Cardiac muscle cell (in vitro differentiated cells and primary cell): ENCODE measurements at regions not wholly inside any gene's neighbourhood (a gene's known extent, or its start where the extent isn't known, plus 50 kb on each side); places are given as distances from the start of the nearest gene placed in this dataset.

Experiments
- DNase-seq, 2 donors: peaks; one replicate each; pipeline versions ENCODE4 v3.0.0 to v3.0.0-alpha.2; 2010 to 2017; ENCODE audit warnings: low read depth in 1 of 2, low spot score in 1 of 2
- H3K27ac ChIP-seq: fragments of 200-600 bp; sonication (generic); 2 replicates; pipeline ENCODE4 v1.5.1; 2016
- H3K27me3 ChIP-seq: fragments of 200-600 bp; sonication (generic); 2 replicates; pipeline ENCODE4 v1.6.0; 2016; ENCODE audit warnings: control low read depth
- H3K36me3 ChIP-seq: fragments of 200-600 bp; sonication (generic); 2 replicates; pipeline ENCODE4 v1.5.1; 2016; ENCODE audit warnings: control low read depth
- H3K4me1 ChIP-seq: fragments of 200-600 bp; sonication (generic); 2 replicates; pipeline ENCODE4 v1.8.1; 2017; ENCODE audit warnings: low read depth, mild to moderate bottlenecking, mixed run types
- H3K4me3 ChIP-seq: fragments of 200-600 bp; sonication (generic); 2 replicates; pipeline ENCODE4 v1.5.1; 2016; ENCODE audit warnings: mild to moderate bottlenecking
- H3K9me3 ChIP-seq: fragments of 200-600 bp; sonication (generic); 2 replicates; pipeline ENCODE4 v1.5.1; 2017; ENCODE audit warnings: low read depth, mild to moderate bottlenecking, control low read depth
- CTCF ChIP-seq: IDR thresholded peaks from 2 replicates; pipeline ENCODE4 v1.5.1; 2012; ENCODE audit warnings: low read depth, mild to moderate bottlenecking, low read length

DNA sequence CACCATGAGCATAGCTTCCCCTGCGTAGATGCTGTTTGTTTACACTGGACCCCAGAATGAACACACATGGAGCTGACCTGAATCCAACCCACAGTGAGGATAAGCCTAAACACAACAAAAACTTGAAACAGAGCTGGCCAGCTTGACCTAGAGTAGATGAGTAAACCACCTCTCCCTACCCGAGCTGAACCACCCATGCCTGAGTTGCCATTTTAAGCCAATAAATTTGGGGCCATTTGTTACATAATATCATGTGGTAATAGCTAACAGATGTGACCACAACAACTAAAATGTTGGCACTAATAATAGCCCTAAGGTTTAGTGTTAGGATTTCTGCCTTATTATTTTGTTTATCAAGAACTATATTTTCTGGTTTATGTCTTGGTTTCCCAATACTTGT lies 103.2 kb upstream of the GRIK2 start:
- H3K27ac ChIP-seq, result no peak overlapping the region
- no peaks in the 10 kb centered on the region for H3K36me3 ChIP-seq
- no peaks in the 10 kb centered on the region for H3K4me1 ChIP-seq
- H3K4me3 ChIP-seq, result no peak overlapping the region
- no peak for DNase-seq
- H3K27me3 ChIP-seq, result no peaks in the 10 kb centered on the region
- TF ChIP-seq CTCF, result no peak
- no peaks in the 10 kb centered on the region for H3K9me3 ChIP-seq

DNA sequence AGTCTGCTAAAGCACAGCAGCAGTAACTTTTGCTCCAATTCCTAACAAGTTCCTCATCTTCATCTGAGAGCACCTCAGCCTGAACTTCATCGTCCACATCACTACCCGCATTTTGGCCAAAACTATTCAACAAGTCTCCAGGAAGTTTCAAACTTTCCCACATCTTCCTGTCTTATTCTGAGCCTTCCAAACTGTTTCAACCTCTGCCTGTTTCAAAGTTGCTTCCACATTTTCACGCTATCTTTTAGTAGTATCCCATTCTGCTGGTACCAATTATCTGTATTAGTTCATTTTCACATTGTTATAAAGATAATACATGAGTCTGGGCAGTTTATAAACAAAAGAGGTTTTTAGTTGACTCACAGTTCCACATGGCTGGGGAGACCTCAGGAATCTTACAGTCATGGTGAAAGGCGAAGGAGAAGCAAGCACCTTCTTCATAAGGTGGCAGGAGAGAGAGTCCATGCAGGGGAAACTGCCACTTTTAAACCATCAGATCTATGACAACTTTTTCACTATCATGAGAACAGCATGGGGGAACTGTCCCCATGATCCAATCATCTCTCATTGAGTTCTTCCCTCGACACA lies 99.4 kb upstream of the GRIK2 start:
- TF ChIP-seq CTCF, result no peak
- Histone ChIP-seq H3K27me3 (no peaks in the 10 kb centered on the region), H3K4me3 (no peak overlapping the region), H3K36me3 (no peaks in the 10 kb centered on the region), H3K9me3 (no peaks in the 10 kb centered on the region), H3K27ac (no peak overlapping the region), H3K4me1 (no peaks in the 10 kb centered on the region)
- no peak for DNase-seq

DNA sequence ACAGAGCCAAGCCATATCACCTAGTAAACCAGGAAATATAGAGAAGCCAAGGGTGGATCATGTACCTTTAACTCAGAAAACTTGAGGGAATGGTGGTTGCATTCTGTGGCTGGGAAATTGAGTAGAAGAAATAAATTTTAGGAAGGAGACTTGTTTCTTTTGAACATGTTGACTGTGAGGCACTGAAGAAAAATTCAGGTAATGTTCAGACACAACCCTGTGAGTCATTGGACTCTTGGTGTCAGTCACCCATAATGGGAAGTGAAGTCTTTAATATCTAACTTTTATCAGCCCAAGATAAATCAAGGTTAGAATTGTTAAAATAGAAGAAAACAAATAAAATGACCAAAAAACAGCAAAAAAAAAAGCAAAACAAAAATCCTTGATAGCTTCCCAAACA lies 98.8 kb upstream of the GRIK2 start:
- H3K4me1 ChIP-seq, result no peaks in the 10 kb centered on the region
- no peaks in the 10 kb centered on the region for H3K9me3 ChIP-seq
- DNase-seq, result no peak
- no peaks in the 10 kb centered on the region for H3K36me3 ChIP-seq
- no peak overlapping the region for H3K27ac ChIP-seq
- no peak overlapping the region for H3K4me3 ChIP-seq
- no peak for TF ChIP-seq CTCF
- H3K27me3 ChIP-seq, result no peaks in the 10 kb centered on the region

DNA sequence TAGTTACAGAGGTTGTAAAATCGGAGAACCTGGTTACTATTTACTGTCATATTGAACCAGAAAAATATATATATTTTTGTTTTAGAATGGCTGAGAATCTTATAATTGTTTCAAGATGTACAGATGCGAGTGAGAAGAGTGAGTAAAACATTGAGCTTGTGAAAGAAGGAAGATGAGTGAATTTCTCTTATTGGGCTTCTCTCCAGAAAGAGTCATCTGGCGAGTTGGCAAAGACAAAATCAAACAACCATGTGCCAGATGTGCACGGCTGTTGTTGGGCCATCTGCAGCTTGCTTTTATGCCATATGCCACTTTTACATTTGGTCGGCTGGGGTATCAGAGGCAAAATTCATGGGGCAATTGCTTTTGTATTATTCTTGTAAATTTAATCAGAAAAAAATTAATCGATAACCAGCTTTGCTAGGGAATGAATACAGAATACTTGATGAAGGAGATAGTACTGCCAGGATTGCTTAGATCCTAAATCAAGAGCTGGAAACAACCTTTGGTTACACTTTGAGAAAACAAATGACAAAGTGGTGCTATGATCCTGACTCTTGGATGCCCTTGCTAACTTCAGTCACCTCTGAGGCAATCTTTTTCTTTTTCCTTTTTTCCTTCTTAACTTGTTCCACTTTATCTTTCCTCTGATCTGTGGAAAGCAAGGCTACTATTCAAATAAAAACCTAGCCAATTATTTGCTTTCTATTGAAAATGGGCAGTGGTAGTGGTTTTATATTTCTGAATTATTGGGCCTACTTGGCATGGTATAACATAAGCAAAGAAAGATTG lies 97.1 kb upstream of the GRIK2 start:
- Histone ChIP-seq H3K27me3 (no peaks in the 10 kb centered on the region), H3K4me1 (no peaks in the 10 kb centered on the region), H3K27ac (no peak overlapping the region), H3K4me3 (no peak overlapping the region), H3K36me3 (no peaks in the 10 kb centered on the region), H3K9me3 (no peaks in the 10 kb centered on the region)
- TF ChIP-seq CTCF, result no peak
- peak in 1 of 2 donors; percentile 3 for DNase-seq

DNA sequence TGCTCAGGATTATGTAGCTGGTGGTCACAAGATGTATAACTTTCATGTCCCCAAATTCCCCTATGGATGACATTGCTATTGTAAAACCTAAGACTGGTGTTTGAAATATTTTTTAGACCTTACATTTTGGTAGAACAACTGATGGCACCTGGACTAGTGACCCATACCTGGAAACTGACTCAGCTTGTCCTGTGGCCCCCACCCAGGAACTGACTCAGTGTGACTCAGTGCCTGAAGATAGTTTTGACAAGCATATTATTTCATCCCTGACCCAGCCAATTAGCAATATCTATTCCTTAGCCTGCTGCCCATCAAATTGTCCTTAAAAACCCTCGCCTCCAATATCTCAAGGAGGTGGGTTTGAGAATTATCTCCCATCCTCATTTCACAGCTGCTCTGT lies 90.9 kb upstream of the GRIK2 start:
- no peaks in the 10 kb centered on the region for H3K36me3 ChIP-seq
- TF ChIP-seq CTCF, result no peak
- H3K27ac ChIP-seq, result no peak overlapping the region
- H3K27me3 ChIP-seq, result no peaks in the 10 kb centered on the region
- no peak for DNase-seq
- H3K4me1 ChIP-seq, result no peaks in the 10 kb centered on the region
- H3K9me3 ChIP-seq, result no peaks in the 10 kb centered on the region
- H3K4me3 ChIP-seq, result no peak overlapping the region
